Activated CD4-positive, alpha-beta T cell treated with anti-CD3 and anti-CD28 coated beads, Interleukin-2, amount 10 ng/mL, durations not matched to agents 24 days and 14 days (primary cell): ENCODE measurements at regions not wholly inside any gene's neighbourhood (a gene's known extent, or its start where the extent isn't known, plus 50 kb on each side); places are given as distances from the start of the nearest gene placed in this dataset.

Experiments used
- DNase-seq: peaks from one replicate; pipeline ENCODE4 v3.0.0; 2022
- H3K27ac Mint-ChIP-seq: one replicate; pipeline ENCODE4 v1.8.0; 2022; ENCODE audit warnings: mild to moderate bottlenecking, mixed read lengths
- H3K27me3 Mint-ChIP-seq: one replicate; pipeline ENCODE4 v1.8.0; 2022; ENCODE audit warnings: mixed read lengths
- H3K36me3 Mint-ChIP-seq: one replicate; pipeline ENCODE4 v1.8.0; 2022; ENCODE audit warnings: low read depth, mild to moderate bottlenecking, mixed read lengths
- H3K4me1 Mint-ChIP-seq: one replicate; pipeline ENCODE4 v1.8.0; 2021; ENCODE audit warnings: mixed read lengths
- H3K4me3 Mint-ChIP-seq: one replicate; pipeline ENCODE4 v1.8.0; 2022; ENCODE audit warnings: mild to moderate bottlenecking, moderate library complexity, mixed read lengths
- H3K9me3 Mint-ChIP-seq: one replicate; pipeline ENCODE4 v1.8.0; 2021; ENCODE audit warnings: mixed read lengths
- intact Hi-C: fragments of 100-400 bp; cut with micrococcal nuclease; formaldehyde crosslinking; loops from one replicate; pipeline ENCODE4 v1.15.1; 2023

DNA sequence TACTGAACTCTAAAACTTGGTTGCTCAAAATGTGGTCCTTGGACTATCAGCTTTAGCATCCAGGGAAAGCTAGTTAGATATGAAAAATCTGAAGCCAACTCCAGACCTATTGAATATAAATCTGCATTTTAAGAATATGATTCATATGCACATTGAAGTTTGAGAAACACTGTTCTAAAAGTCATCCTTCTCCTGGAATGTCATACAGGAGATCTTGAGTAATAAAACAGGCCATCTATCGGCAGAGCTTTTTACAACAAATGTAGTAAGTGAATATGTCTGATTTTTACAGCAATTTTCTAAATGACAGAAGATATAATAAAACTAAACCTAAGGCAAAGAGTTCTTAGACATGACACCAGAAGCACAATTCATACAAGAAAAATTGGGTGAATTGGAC is 140.4 kb downstream of the PMP22 start:
- DNase-seq = no peak
- Mint-ChIP-seq H3K4me3 (no peak overlapping the region), H3K36me3 (no peaks in the 10 kb centered on the region), H3K4me1 (no peaks in the 10 kb centered on the region), H3K27me3 (peaks cover 2% of the 10 kb centered on the region), H3K27ac (no peak overlapping the region), H3K9me3 (no peaks in the 10 kb centered on the region)
- intact Hi-C loops = no loop called here

GRCh38 chr17:15124264-15124595 is 140.9 kb downstream of the PMP22 start:
- H3K4me3 Mint-ChIP-seq = no peak overlapping the region
- H3K27ac Mint-ChIP-seq = no peak overlapping the region
- H3K9me3 Mint-ChIP-seq = no peaks in the 10 kb centered on the region
- intact Hi-C loops = no loop called here
- no peaks in the 10 kb centered on the region for H3K4me1 Mint-ChIP-seq
- no peaks in the 10 kb centered on the region for H3K36me3 Mint-ChIP-seq
- H3K27me3 Mint-ChIP-seq = peaks cover 2% of the 10 kb centered on the region
- DNase-seq = no peak

GRCh38 chr17:15123593-15124263 is 141.4 kb downstream of the PMP22 start:
- Mint-ChIP-seq H3K36me3 (no peaks in the 10 kb centered on the region), H3K27me3 (peaks cover 2% of the 10 kb centered on the region), H3K4me1 (no peaks in the 10 kb centered on the region), H3K4me3 (no peak overlapping the region), H3K27ac (no peak overlapping the region), H3K9me3 (no peaks in the 10 kb centered on the region)
- intact Hi-C loops = no loop called here
- no peak for DNase-seq

DNA sequence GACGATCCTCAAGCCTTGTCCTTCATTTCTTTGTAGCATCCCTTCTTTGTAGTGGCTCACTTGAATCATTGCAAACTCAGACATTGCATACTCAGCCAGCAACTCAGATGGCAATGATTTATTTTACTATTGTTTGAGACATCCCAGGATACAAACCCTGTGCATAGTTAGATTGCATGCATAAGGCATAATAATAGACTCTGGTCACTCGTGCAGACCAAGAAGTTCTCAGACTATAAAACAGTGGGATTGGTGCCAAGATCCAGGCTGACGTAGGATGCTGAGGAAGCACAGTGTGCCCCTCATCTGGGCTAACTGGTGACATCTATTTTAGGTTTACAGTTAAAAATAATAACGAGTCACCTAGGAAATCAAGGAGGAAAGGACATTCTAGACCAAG is 142.3 kb downstream of the PMP22 start:
- no peaks in the 10 kb centered on the region for H3K4me1 Mint-ChIP-seq
- peaks cover 2% of the 10 kb centered on the region for H3K27me3 Mint-ChIP-seq

GRCh38 chr17:15121426-15121825 is 143.7 kb downstream of the PMP22 start:
- intact Hi-C loops = no loop called here
- Mint-ChIP-seq H3K4me1 (no peaks in the 10 kb centered on the region), H3K27me3 (peaks cover 2% of the 10 kb centered on the region), H3K27ac (no peak overlapping the region), H3K9me3 (peaks cover 14% of the 10 kb centered on the region), H3K36me3 (no peaks in the 10 kb centered on the region), H3K4me3 (no peak overlapping the region)
- no peak for DNase-seq

More for the DNA sequence above, 142.3 kb downstream of the PMP22 start:
- no peak overlapping the region for H3K27ac Mint-ChIP-seq
- H3K4me3 Mint-ChIP-seq = no peak overlapping the region
- no peak for DNase-seq
- H3K9me3 Mint-ChIP-seq = peaks cover 6% of the 10 kb centered on the region
- H3K36me3 Mint-ChIP-seq = no peaks in the 10 kb centered on the region
- intact Hi-C loops = no loop called here

- Mint-ChIP-seq H3K27me3 (peaks cover 2% of the 10 kb centered on the region), H3K27ac (no peak overlapping the region), H3K36me3 (no peaks in the 10 kb centered on the region), H3K4me3 (no peak overlapping the region), H3K9me3 (peaks cover 18% of the 10 kb centered on the region), H3K4me1 (no peaks in the 10 kb centered on the region)
- no peak for DNase-seq
- intact Hi-C loops = no loop called here
Observed at GRCh38 chr17:15119968-15120367, 145.2 kb downstream of the PMP22 start.

DNA sequence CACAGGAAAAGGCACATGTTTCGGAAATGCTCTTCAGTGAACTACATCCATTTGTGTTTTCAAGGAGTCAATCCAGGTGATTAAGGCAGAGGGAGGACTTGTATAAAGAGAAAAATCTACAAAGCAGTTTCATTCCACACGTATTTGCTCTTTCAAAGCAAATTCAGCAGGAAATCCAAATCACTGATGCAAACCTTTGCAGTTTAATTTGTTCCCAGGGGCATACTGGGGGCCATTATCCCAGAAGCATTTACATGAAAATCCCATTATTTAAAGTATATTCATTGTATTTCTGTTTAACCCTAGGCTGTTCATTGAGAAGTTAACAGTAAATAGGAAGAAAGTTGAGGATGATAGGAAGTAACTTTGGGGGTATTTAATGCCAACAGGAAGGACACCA is 147.9 kb downstream of the PMP22 start:
- intact Hi-C loops = no loop called here
- H3K4me3 Mint-ChIP-seq = no peak overlapping the region

DNA sequence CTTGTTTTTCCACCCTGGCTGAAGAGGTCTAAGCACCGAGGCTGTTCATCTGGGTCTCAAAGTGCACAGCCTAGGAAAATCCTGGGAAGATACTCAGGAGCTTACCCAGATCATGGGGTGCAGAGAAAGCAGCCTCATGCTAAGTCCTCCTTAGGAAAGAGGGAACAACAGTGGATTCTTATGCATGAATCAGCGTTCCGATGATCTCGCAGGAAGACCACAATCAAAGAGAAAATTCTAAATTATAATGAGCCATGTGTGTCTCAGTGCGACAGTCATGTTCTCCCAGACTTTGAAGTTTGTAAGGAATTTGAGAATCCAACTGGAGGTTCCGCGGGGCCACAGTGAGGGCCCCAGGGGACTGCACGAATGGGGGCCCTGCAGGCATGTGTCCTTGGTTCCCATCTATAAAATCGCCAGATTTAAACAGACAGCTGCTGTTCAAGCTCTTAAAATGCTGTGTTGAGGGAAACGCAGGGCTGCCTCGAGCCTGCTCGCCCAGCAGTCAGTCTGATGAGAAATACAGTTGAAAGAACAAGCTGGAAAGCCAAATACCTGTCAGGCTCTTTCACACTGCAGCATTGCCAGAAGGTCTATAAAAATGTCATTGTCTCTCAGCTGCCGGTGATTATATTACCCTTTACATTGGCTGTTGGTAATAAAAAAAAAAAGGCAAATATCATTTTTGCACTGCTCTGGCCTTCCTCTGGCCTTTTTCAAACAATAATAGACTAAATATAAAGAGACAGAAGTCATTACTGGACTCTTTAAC is 152.1 kb downstream of the PMP22 start:
- intact Hi-C loops = no loop called here
- DNase-seq = no peak
- peaks cover 12% of the 10 kb centered on the region for H3K9me3 Mint-ChIP-seq
- no peak overlapping the region for H3K27ac Mint-ChIP-seq
- H3K27me3 Mint-ChIP-seq = no peaks in the 10 kb centered on the region
- no peak overlapping the region for H3K4me3 Mint-ChIP-seq
- H3K36me3 Mint-ChIP-seq = no peaks in the 10 kb centered on the region
- no peaks in the 10 kb centered on the region for H3K4me1 Mint-ChIP-seq

More for the DNA sequence above, 147.9 kb downstream of the PMP22 start:
- H3K27me3 Mint-ChIP-seq = peaks cover 2% of the 10 kb centered on the region
- peaks cover 18% of the 10 kb centered on the region for H3K9me3 Mint-ChIP-seq
- no peaks in the 10 kb centered on the region for H3K4me1 Mint-ChIP-seq
- H3K27ac Mint-ChIP-seq = no peak overlapping the region
- H3K36me3 Mint-ChIP-seq = no peaks in the 10 kb centered on the region
- DNase-seq = no peak

DNA sequence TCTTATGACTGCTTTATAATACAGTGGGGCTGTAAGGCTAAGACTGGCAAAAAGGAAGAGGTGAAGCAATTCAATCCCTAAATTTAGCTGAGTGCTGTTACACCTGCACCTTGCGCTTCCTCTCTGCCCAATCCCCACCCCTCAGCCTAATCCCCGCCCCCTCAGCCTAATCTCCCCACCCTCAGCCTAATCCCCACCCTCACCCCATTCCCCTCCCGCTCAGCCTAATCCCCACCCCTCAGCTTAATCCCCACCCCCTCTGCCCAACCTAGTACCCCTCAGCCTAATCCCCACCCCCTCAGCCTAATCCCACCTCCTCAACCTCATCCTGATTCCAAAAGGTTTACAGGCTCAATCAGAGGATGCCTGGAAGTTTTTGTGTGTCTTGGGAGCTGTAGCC is 155.5 kb downstream of the PMP22 start:
- no peak for DNase-seq
- intact Hi-C loops = no loop called here
- no peaks in the 10 kb centered on the region for H3K36me3 Mint-ChIP-seq
- H3K4me1 Mint-ChIP-seq = no peaks in the 10 kb centered on the region
- H3K4me3 Mint-ChIP-seq = no peak overlapping the region
- H3K27me3 Mint-ChIP-seq = no peaks in the 10 kb centered on the region
- H3K9me3 Mint-ChIP-seq = no peaks in the 10 kb centered on the region
- H3K27ac Mint-ChIP-seq = no peak overlapping the region

GRCh38 chr17:15108992-15109391 is 156.1 kb downstream of the PMP22 start:
- DNase-seq = no peak
- H3K9me3 Mint-ChIP-seq = no peaks in the 10 kb centered on the region
- H3K4me1 Mint-ChIP-seq = no peaks in the 10 kb centered on the region
- intact Hi-C loops = no loop called here
- no peak overlapping the region for H3K27ac Mint-ChIP-seq
- H3K36me3 Mint-ChIP-seq = no peaks in the 10 kb centered on the region
- H3K27me3 Mint-ChIP-seq = no peaks in the 10 kb centered on the region
- H3K4me3 Mint-ChIP-seq = no peak overlapping the region

- intact Hi-C loops = no loop called here
- Mint-ChIP-seq H3K4me3 (no peak overlapping the region), H3K27me3 (no peaks in the 10 kb centered on the region), H3K9me3 (no peaks in the 10 kb centered on the region), H3K27ac (no peak overlapping the region), H3K36me3 (no peaks in the 10 kb centered on the region), H3K4me1 (no peaks in the 10 kb centered on the region)
- no peak for DNase-seq
Observed at GRCh38 chr17:15106540-15106939, 158.6 kb downstream of the PMP22 start.

GRCh38 chr17:15103785-15104184 is 161.3 kb downstream of the PMP22 start:
- intact Hi-C loops = no loop called here
- DNase-seq = no peak
- H3K36me3 Mint-ChIP-seq = no peaks in the 10 kb centered on the region
- no peaks in the 10 kb centered on the region for H3K27me3 Mint-ChIP-seq
- no peaks in the 10 kb centered on the region for H3K9me3 Mint-ChIP-seq
- no peaks in the 10 kb centered on the region for H3K4me1 Mint-ChIP-seq
- H3K4me3 Mint-ChIP-seq = no peak overlapping the region
- H3K27ac Mint-ChIP-seq = no peak overlapping the region

GRCh38 chr17:15101175-15101574 is 164.0 kb downstream of the PMP22 start:
- H3K4me1 Mint-ChIP-seq = no peaks in the 10 kb centered on the region
- no peaks in the 10 kb centered on the region for H3K36me3 Mint-ChIP-seq
- intact Hi-C loops = no loop called here
- H3K27me3 Mint-ChIP-seq = peaks cover 3% of the 10 kb centered on the region
- no peak overlapping the region for H3K27ac Mint-ChIP-seq
- no peak overlapping the region for H3K4me3 Mint-ChIP-seq
- no peak for DNase-seq
- H3K9me3 Mint-ChIP-seq = no peaks in the 10 kb centered on the region

GRCh38 chr17:15096511-15096910 is 168.6 kb downstream of the PMP22 start:
- Mint-ChIP-seq H3K4me3 (no peak overlapping the region), H3K36me3 (no peaks in the 10 kb centered on the region), H3K27me3 (peaks cover 3% of the 10 kb centered on the region), H3K4me1 (no peaks in the 10 kb centered on the region), H3K9me3 (no peaks in the 10 kb centered on the region), H3K27ac (no peak overlapping the region)
- DNase-seq = no peak
- intact Hi-C loops = no loop called here

GRCh38 chr17:15095935-15096334 is 169.2 kb downstream of the PMP22 start:
- Mint-ChIP-seq H3K36me3 (no peaks in the 10 kb centered on the region), H3K4me3 (no peak overlapping the region), H3K4me1 (no peaks in the 10 kb centered on the region), H3K9me3 (no peaks in the 10 kb centered on the region), H3K27ac (no peak overlapping the region), H3K27me3 (peaks cover 3% of the 10 kb centered on the region)
- intact Hi-C loops = no loop called here
- DNase-seq = no peak
